ENCODE measurements at regions not wholly inside any gene's neighbourhood (a gene's known extent, or its start where the extent isn't known, plus 50 kb on each side); places are given as distances from the start of the nearest gene placed in this dataset.
"Not testable (repeated sequence)": the region's sequence is repeated elsewhere in the genome, so short reads cannot be mapped to it uniquely, and the experiment has no call there.

DNA sequence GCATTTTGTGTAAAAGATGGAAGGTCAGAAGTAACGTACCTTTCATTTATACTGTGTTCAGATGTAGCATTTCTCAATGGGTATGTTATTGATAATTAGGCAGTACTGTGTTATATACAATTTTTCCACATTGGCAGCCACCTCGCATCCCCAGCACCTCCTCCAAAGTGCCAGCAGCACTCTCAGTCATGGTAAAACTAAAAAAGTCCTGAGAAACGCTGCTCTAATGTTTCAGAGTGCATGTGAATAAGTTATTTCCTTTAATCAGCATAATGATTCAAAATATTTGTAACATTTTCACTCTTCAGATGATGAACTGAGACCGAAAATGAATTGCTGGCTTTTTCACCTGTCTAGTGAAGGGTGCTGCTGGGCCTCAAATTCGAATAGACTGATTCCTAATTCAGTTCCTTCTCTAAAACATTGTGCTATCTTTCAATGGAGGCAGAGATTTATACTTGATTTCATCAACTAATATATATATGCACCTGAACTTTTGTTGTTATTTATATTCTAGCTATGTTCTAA lies 79.9 kb upstream of the ANKRD55 start:
- no peak for DNase-seq

DNA sequence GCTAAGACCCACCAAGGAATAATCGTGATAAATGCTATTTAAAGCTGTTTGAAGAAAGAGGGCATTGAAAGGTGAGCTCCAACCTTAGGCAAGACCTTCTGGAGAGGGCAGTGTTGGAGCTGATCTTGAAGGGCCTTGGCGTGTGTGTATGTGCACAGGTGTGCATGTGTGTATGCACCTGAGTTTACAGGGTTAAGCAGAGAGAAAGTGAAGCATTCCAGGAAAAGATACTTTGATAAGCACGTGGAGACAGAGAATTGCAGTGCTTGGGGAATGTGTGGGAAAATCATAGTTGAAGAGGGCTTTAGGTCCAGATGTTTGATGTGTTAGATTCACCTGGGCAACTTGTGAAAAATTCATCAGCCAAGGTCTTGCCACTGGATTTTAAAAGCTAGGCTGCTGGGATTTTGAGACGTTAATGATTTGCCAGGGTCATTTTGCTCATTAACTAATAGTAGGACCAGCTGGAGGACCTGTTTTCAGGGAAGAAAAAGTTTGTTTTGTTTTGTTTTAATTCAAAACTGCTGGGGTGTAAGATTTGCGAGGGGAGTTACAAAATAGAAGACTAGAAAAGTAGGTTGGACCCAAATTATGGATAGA lies 78.3 kb upstream of the ANKRD55 start:
- DNase-seq, result no peak

- no peak for DNase-seq
Observed at GRCh38 chr5:56310711-56311204, 77.6 kb upstream of the ANKRD55 start.

DNA sequence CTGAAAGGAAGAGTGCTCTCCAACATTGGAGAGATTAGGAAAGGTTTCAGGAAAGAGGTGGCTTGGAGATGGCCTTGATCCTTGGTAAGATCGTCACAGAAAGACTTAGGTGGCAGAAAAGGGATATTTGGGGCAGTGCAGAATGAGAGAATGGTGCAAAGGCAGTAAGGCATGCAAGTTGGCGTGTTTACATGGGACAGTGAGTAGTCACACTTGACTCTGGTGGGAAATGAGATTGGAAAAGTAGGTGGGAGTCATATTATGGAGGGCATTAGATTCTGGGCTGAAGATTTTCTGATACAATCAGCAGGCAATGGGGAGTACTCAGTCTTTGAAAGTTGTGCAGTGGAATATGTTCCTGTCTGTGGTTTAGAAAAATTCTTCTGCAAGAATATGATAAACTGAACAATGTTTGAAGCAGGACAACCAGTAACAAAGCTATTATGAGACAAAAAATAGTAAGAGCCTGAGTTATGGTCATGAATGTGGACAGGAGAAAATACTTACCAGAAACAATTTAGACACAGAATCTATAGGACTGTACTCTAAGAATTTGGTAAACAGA lies 76.2 kb upstream of the ANKRD55 start:
- no peak for DNase-seq

DNA sequence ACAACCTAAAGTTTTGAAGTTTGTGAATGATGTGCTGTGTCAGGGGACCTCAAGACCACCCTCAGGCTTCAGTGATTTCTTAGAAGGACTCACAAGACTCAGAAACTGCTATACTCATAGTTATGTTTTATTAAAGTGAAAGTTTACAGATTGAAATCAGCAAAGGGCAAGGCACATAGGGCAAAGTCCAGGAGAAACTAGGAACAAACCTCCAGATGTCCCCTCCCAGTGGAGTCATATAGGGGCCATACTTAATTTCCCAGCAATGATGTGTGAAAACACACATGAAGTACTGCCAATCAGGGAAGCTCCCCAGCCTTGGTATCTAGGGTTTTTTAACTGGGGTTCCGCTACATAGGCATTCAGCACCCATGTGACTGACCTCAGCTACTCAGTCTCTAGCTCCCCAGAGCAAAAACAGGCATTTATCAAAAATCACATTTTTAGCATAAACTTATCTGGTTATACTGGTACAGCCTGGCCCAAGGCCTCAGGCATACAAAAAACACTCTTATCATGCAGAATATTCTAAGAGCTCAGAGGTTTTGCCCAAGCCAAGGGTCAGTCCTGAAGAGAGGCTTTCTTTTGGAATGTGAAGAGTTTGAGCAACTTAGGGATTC lies 74.7 kb upstream of the ANKRD55 start:
- no peak for DNase-seq

DNA sequence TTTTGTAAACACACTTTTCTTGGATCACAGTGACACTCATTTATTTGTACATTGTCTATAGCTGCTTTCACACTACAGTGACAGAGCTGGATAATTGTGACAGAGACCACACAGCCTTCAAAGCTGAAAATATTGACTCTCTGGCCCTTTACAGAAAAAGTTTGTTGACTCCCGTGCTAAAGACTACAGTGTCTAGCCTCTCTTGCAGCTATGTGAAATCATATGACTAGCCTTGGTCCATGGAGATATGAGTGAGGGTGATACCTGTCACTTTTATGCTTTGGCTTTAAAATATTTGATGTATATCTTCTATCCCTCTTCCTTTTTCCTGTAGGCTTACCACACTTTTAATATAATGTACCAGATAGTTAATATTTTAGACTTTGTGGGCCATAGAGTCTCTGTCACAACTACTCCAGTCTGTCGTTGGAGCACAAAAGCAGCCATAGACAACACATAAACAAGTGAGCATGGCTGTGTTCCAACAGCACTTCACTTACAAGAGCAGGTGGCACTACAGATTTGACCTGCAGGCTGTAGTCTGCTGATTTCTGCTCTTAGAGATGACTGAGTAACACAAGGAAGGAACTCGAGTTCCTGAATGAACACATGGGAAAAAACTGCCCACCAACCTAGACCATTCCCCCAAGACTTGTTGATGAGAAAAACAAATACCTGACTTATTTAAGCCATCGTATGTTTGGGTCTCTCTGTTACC lies 73.5 kb upstream of the ANKRD55 start:
- peak; percentile 31 for DNase-seq

DNA sequence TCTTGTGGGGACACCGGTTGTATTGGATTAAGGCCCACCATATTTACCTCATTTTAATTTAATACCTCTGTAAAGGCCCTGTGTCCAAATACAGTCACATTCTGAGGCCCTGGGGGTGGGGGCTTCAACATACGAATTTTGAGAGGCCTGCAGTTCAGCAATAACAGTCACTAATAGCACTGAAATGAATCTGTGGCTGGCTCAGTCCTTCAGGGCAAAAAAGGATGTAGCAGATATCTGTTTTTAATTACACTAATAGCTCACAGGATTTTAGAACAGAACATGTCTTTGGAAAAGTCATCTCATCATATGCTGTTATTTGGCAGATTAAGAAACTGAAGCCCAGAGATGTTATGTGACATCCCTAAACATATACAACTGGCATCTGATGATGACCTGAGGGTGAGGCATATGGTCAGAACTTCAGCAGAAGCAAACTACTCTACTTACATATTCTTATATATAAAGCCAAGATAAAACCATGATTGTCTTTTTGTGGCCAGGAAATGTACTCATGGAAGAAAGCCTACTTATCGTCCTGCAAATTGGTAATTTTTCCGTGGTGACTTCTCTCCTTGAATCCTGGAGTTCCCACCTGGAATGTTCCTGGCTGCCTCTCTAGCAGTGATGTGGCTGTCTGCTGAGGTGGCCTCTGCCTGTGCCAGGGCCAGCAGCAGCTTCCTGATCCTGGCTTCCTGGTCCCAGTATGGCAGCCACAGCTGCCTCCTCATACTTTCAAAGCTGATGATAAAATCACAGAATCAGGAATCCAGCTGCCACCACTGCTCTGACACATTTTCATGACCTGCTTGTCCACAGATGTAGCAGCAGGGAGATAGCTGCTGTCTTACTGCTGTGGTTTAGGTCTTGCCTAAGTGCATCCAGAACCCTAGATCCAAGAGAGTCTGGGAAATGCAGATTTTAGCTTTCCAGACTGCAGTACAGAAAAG lies 72.1 kb upstream of the ANKRD55 start:
- no peak for DNase-seq

GRCh38 chr5:56303511-56303910 lies 70.4 kb upstream of the ANKRD55 start:
- DNase-seq, result no peak

DNA sequence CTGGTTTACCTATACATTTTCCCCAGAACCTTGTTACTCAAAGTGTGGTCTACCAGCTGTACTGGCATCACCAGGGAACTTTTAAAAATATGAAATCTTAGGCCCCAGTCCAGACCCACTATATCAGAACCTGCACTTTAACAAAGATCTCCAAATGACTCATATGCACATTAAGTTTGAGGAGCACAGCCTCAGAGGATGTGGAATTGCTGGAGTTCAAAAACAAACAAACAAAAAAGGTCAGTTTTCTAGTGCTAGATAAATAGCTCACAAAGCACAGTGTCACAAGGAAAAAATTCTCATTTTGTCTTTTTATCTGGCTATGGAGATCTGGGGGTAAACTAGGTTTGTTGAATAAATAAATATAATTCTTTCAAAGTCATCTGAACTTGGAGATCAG lies 68.9 kb upstream of the ANKRD55 start:
- no peak for DNase-seq

DNA sequence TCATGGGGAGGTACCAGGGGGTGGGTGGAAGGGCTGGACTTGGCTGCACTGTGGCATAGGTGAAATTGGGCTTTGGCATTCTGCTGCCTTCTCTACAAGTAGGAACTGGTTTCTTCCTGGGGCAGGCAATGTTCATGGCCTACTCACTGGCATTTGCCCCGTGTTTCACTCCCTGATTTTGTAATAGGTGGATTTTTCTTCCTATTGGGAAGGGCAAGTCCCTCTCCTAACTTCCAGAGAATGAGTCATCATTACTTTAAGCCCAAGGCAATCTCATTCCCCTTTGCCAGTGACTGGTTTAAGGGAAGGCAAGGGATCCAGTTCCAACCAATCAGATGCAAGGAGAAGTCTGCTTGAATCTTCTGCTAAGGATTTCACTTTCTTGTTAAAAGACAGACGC lies 67.9 kb upstream of the ANKRD55 start:
- no peak for DNase-seq

- no peak for DNase-seq
Observed at GRCh38 chr5:56299212-56299611, 66.1 kb upstream of the ANKRD55 start.

GRCh38 chr5:56298336-56299090 lies 65.4 kb upstream of the ANKRD55 start:
- DNase-seq, result no peak

- DNase-seq, result no peak
Observed at GRCh38 chr5:56297851-56298250, 64.7 kb upstream of the ANKRD55 start.

- DNase-seq, result not testable (repeated sequence)
Observed at GRCh38 chr5:56295311-56295710, 62.2 kb upstream of the ANKRD55 start.

DNA sequence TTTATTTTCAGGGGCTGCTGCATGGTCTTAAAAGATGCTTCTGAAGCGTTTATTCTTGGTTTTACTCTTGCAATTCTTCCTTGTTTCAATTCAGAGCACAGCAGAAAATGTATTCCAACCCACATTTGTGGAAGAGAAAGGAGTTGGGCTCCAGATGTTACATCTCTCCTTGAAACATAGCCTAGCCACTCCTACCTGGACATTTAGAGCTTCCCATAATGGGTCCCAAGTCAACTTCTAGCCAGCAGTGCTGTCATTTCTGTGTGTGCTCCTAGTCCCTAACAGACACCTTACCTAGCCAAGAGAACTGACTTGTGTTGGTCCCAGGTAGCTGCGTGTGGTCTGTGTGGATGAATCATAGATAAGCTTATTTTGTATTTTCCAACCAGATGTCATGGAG lies 61.2 kb upstream of the ANKRD55 start:
- DNase-seq, result no peak

DNA sequence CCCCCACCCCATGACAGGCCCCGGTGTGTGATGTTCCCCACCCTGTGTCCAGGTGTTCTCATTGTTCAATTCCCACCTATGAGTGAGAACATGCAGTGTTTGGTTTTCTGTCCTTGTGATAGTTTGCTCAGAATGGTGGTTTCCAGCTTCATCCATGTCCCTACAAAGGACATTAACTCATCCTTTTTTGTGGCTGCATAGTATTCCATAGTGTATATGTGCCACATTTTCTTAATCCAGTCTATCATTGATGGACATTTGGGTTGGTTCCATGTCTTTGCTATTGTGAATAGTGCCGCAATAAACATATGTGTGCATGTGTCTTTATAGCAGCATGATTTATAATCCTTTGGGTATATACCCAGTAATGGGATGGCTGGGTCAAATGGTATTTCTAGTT lies 59.7 kb upstream of the ANKRD55 start:
- DNase-seq, result not testable (repeated sequence)

GRCh38 chr5:56291661-56292374 lies 58.7 kb upstream of the ANKRD55 start:
- no peak for DNase-seq

- DNase-seq, result no peak
Observed at GRCh38 chr5:56291079-56291643, 58.0 kb upstream of the ANKRD55 start.

GRCh38 chr5:56290378-56291078 lies 57.4 kb upstream of the ANKRD55 start:
- DNase-seq, result no peak

DNA sequence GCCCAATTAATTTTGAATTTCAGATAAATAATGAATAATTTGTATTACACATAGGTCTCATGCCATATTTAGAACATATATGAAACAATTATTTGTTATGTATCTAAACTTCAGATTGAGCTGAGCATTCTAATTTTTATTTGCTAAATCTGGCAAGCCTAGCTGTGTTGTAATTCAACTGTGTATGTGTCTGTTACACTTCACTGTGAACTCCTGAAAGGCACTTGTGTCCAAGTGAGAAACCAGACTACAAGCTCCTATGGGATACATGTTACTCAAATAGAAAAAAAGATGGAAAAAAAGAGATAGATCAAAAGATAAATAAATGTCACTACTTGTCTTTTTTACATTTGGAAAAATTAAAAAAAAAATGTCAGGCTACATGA lies 56.5 kb upstream of the ANKRD55 start:
- no peak for DNase-seq
